A172 (cell line): ENCODE measurements at regions not wholly inside any gene's neighbourhood (a gene's known extent, or its start where the extent isn't known, plus 50 kb on each side); places are given as distances from the start of the nearest gene placed in this dataset.
A peak's percentile ranks its signal among the peaks of the same experiment; 100 is the strongest.

Experiments used
- DNase-seq: peaks from one replicate; pipeline ENCODE4 v3.0.0-alpha.2; 2015; ENCODE audit warnings: low spot score

- DNase-seq, result no peak
Observed at GRCh38 chr2:12314127-12314760, 402.5 kb upstream of the TRIB2 start.

- DNase-seq, result no peak
Observed at GRCh38 chr2:12315224-12315623, 401.5 kb upstream of the TRIB2 start.

- no peak for DNase-seq
Observed at GRCh38 chr2:12316476-12316875, 400.3 kb upstream of the TRIB2 start.

GRCh38 chr2:12317286-12317685, 399.4 kb upstream of the TRIB2 start:
- no peak for DNase-seq

GRCh38 chr2:12317814-12318426, 398.8 kb upstream of the TRIB2 start:
- DNase-seq, result peak; percentile 89

- DNase-seq, result peak; percentile 94
Observed at GRCh38 chr2:12318427-12319057, 398.2 kb upstream of the TRIB2 start.

GRCh38 chr2:12320027-12320734, 396.6 kb upstream of the TRIB2 start:
- DNase-seq, result no peak

GRCh38 chr2:12320991-12321641, 395.6 kb upstream of the TRIB2 start:
- DNase-seq, result peak; percentile 92

GRCh38 chr2:12321886-12322285, 394.9 kb upstream of the TRIB2 start:
- DNase-seq, result no peak

- DNase-seq, result peak; percentile 93
Observed at GRCh38 chr2:12325806-12326205, 390.9 kb upstream of the TRIB2 start.

- DNase-seq, result no peak
Observed at GRCh38 chr2:12326449-12327190, 390.1 kb upstream of the TRIB2 start.

- peak; percentile 73 for DNase-seq
Observed at GRCh38 chr2:12330916-12331315, 385.8 kb upstream of the TRIB2 start.

- no peak for DNase-seq
Observed at GRCh38 chr2:12331698-12332097, 385.0 kb upstream of the TRIB2 start.

- DNase-seq, result no peak
Observed at GRCh38 chr2:12333293-12333692, 383.4 kb upstream of the TRIB2 start.

GRCh38 chr2:12334412-12334966, 382.2 kb upstream of the TRIB2 start:
- DNase-seq, result peak; percentile 26

GRCh38 chr2:12335131-12335530, 381.6 kb upstream of the TRIB2 start:
- no peak for DNase-seq

GRCh38 chr2:12335995-12336394, 380.7 kb upstream of the TRIB2 start:
- no peak for DNase-seq

GRCh38 chr2:12338946-12339697, 377.6 kb upstream of the TRIB2 start:
- DNase-seq, result no peak

GRCh38 chr2:12340164-12340563, 376.6 kb upstream of the TRIB2 start:
- DNase-seq, result peak; percentile 38

GRCh38 chr2:12341215-12341614, 375.5 kb upstream of the TRIB2 start:
- DNase-seq, result no peak
